GM23338 (cell line): ENCODE measurements at regions not wholly inside any gene's neighbourhood (a gene's known extent, or its start where the extent isn't known, plus 50 kb on each side); places are given as distances from the start of the nearest gene placed in this dataset.
A peak's percentile ranks its signal among the peaks of the same experiment; 100 is the strongest.

Source experiments
- ATAC-seq: fragments of 200-7000 bp; cut with Tn5 transposase; 3 replicates; pipeline ENCODE4 v1.9.1; 2020
- DNase-seq: peaks from one replicate; pipeline ENCODE4 v3.0.0-alpha.2; 2015; ENCODE audit warnings: low spot score
- H2AFZ ChIP-seq: fragments of 200-600 bp; sonication (generic); 2 replicates; pipeline ENCODE4 v1.8.0; 2016; ENCODE audit warnings: antibody characterized with exemption, mild to moderate bottlenecking, moderate library complexity
- H3F3A ChIP-seq: fragments of 200-600 bp; sonication (generic); replicated peaks from 2 replicates; pipeline ENCODE4 v1.8.0; 2017; ENCODE audit warnings: antibody characterized with exemption, mixed run types, low read depth
- H3K27ac ChIP-seq: fragments of 200-600 bp; sonication (generic); 2 replicates; pipeline ENCODE4 v1.6.1; 2016; ENCODE audit warnings: low read depth
- H3K27me3 ChIP-seq: fragments of 200-600 bp; sonication (generic); 2 replicates; pipeline ENCODE4 v1.8.0; 2016; ENCODE audit warnings: mild to moderate bottlenecking, mixed run types, moderate library complexity; ENCODE audit not compliant: insufficient read depth
- H3K36me3 ChIP-seq: fragments of 200-600 bp; sonication (generic); 2 replicates; pipeline ENCODE4 v1.8.0; 2016; ENCODE audit warnings: mild to moderate bottlenecking; ENCODE audit not compliant: insufficient read depth
- H3K4me1 ChIP-seq: fragments of 200-600 bp; sonication (generic); 2 replicates; pipeline ENCODE4 v1.8.0; 2016; ENCODE audit warnings: mild to moderate bottlenecking, moderate library complexity; ENCODE audit not compliant: insufficient read depth
- H3K4me2 ChIP-seq: fragments of 200-600 bp; sonication (generic); 2 replicates; pipeline ENCODE4 v1.7.1; 2017; ENCODE audit warnings: mixed run types
- H3K4me3 ChIP-seq: fragments of 200-600 bp; sonication (generic); 2 replicates; pipeline ENCODE4 v1.6.1; 2016; ENCODE audit warnings: mixed run types
- H3K79me2 ChIP-seq: fragments of 200-600 bp; sonication (generic); replicated peaks from 2 replicates; pipeline ENCODE4 v1.8.0; 2017; ENCODE audit warnings: mild to moderate bottlenecking; ENCODE audit not compliant: insufficient read depth
- H3K9me2 ChIP-seq: fragments of 200-600 bp; sonication (generic); 2 replicates; pipeline ENCODE4 v1.8.0; 2017; ENCODE audit not compliant: insufficient read depth
- H4K20me1 ChIP-seq: fragments of 200-600 bp; sonication (generic); replicated peaks from 2 replicates; pipeline ENCODE4 v1.8.0; 2017; ENCODE audit warnings: mild to moderate bottlenecking; ENCODE audit not compliant: insufficient read depth
- H3K27ac Mint-ChIP-seq: 2 replicates; pipeline ENCODE4 v1.8.0; 2020; ENCODE audit warnings: inconsistent platforms, mild to moderate bottlenecking, moderate library complexity, mixed read lengths
- H3K27me3 Mint-ChIP-seq: 3 replicates; pipeline ENCODE4 v1.8.0; 2022; ENCODE audit warnings: low read depth, mild to moderate bottlenecking, moderate library complexity, mixed read lengths, inconsistent platforms; ENCODE audit not compliant: insufficient read depth, poor library complexity
- H3K36me3 Mint-ChIP-seq: 3 replicates; pipeline ENCODE4 v1.8.0; 2021; ENCODE audit warnings: low read depth, mild to moderate bottlenecking, inconsistent platforms, moderate library complexity, mixed read lengths
- H3K4me1 Mint-ChIP-seq: 3 replicates; pipeline ENCODE4 v1.8.0; 2020; ENCODE audit warnings: mild to moderate bottlenecking, inconsistent platforms, mixed read lengths
- H3K4me3 Mint-ChIP-seq: 3 replicates; pipeline ENCODE4 v1.8.0; 2021; ENCODE audit warnings: moderate library complexity, mild to moderate bottlenecking, inconsistent platforms, mixed read lengths
- H3K9me3 Mint-ChIP-seq: 3 replicates; pipeline ENCODE4 v1.8.0; 2020; ENCODE audit warnings: moderate library complexity, mild to moderate bottlenecking, inconsistent platforms, mixed read lengths
- CREB1 ChIP-seq: fragments of 250-450 bp; sonication (Bioruptor Pico); IDR thresholded peaks from 2 replicates; pipeline ENCODE4 v1.5.0; 2020; ENCODE audit warnings: low read depth, mild to moderate bottlenecking, moderate library complexity
- EZH2 ChIP-seq: fragments of 200-600 bp; sonication (generic); IDR thresholded peaks from one replicate; pipeline ENCODE4 v1.8.0; 2017; ENCODE audit warnings: antibody characterized with exemption, mild to moderate bottlenecking, low read depth; ENCODE audit not compliant: unreplicated experiment
- JUNB ChIP-seq: IDR thresholded peaks from one replicate; pipeline ENCODE4 v1.6.1; 2016; ENCODE audit warnings: antibody characterized with exemption; ENCODE audit not compliant: unreplicated experiment
- NANOG ChIP-seq: IDR thresholded peaks from 2 replicates; pipeline ENCODE4 v1.6.1; 2016; ENCODE audit warnings: antibody characterized with exemption, borderline replicate concordance
- POLR2AphosphoS5 ChIP-seq: IDR thresholded peaks from 2 replicates; pipeline ENCODE4 v1.6.1; 2016; ENCODE audit warnings: antibody characterized with exemption, low read depth
- REST ChIP-seq: IDR thresholded peaks from one replicate; pipeline ENCODE4 v1.6.1; 2018; ENCODE audit warnings: antibody characterized with exemption; ENCODE audit not compliant: unreplicated experiment
- ZNF331 ChIP-seq: fragments of 250-450 bp; sonication (Bioruptor Pico); IDR thresholded peaks from 2 replicates; pipeline ENCODE4 v1.5.0; 2020; ENCODE audit warnings: low read depth, mild to moderate bottlenecking, moderate library complexity
- ZNF462 ChIP-seq: fragments of 250-450 bp; sonication (Bioruptor Pico); IDR thresholded peaks from 2 replicates; pipeline ENCODE4 v1.5.0; 2020; ENCODE audit warnings: mild to moderate bottlenecking, moderate library complexity

DNA sequence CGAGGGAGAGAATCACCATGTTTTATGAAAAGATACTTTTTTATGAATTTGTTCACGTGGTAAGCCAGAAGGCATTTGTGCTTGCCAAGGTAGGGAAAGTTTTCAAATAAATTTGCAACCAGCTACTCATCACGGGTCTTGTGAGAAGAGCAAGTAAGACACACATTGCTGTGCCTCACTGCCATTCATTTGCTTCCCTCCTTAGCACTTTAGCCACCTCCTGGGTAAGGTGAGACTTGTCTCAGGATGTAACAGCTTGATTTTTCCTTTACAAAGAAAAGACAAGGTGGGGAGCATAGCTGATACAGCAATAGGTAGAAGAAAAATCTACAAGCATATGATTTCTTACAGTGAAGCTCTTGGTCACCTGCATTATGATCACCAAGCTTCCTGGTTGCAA lies 342.4 kb upstream of the GRM3 start:
- Histone ChIP-seq H3F3A (no peaks in the 10 kb centered on the region), H2AFZ (peak overlapping the region; percentile 77; the same call in 1 of the 2 replicates), H4K20me1 (no peaks in the 10 kb centered on the region), H3K4me3 (no peak overlapping the region), H3K4me2 (0 out of 2 replicates have a peak overlapping the region, but pooled peaks have one; percentile 17), H3K79me2 (no peaks in the 10 kb centered on the region), H3K36me3 (no peaks in the 10 kb centered on the region), H3K27me3 (no peaks in the 10 kb centered on the region), H3K4me1 (peaks cover 31% of the 10 kb centered on the region), H3K9me2 (no peaks in the 10 kb centered on the region), H3K27ac (peak overlapping the region; percentile 50)
- no peaks in the 10 kb centered on the region for H3K9me3 Mint-ChIP-seq
- H3K4me3 Mint-ChIP-seq = no peak overlapping the region
- H3K4me1 Mint-ChIP-seq = peaks cover 36% of the 10 kb centered on the region
- H3K27me3 Mint-ChIP-seq = no peaks in the 10 kb centered on the region
- DNase-seq (peak; percentile 59), ATAC-seq (peak; percentile 96)
- TF ChIP-seq POLR2AphosphoS5 = no peak
- no peak for TF ChIP-seq ZNF462
- TF ChIP-seq REST = no peak
- no peak for TF ChIP-seq EZH2
- TF ChIP-seq CREB1 (CRISPR knock-in tag) = no peak
- TF ChIP-seq ZNF331 (CRISPR knock-in tag) = no peak
- no peak for TF ChIP-seq JUNB
- TF ChIP-seq NANOG = no peak
- no peaks in the 10 kb centered on the region for H3K36me3 Mint-ChIP-seq
- H3K27ac Mint-ChIP-seq = peak overlapping the region; percentile 72
